Fibroblast of pulmonary artery (primary cell): ENCODE measurements at regions not wholly inside any gene's neighbourhood (a gene's known extent, or its start where the extent isn't known, plus 50 kb on each side); places are given as distances from the start of the nearest gene placed in this dataset.
A peak's percentile ranks its signal among the peaks of the same experiment; 100 is the strongest.

Experiments
- DNase-seq: peaks from one replicate; pipeline ENCODE4 v3.0.0-alpha.2; 2010; ENCODE audit warnings: low read depth
- H3K4me3 ChIP-seq: replicated peaks from 2 replicates; pipeline ENCODE4 v1.5.1; 2011; ENCODE audit warnings: low read depth, mild to moderate bottlenecking, control low read depth, low read length, moderate library complexity
- TF ChIP-seq, protein P1 (sequence below): IDR thresholded peaks from 2 replicates; pipeline ENCODE4 v1.5.1; 2011; ENCODE audit warnings: mild to moderate bottlenecking, control low read depth, low read length, inconsistent platforms; ENCODE audit errors: missing control alignments

GRCh38 chr6:53410508-53411258 is 61.9 kb upstream of the ELOVL5 start:
- TF ChIP-seq, protein P1, sequence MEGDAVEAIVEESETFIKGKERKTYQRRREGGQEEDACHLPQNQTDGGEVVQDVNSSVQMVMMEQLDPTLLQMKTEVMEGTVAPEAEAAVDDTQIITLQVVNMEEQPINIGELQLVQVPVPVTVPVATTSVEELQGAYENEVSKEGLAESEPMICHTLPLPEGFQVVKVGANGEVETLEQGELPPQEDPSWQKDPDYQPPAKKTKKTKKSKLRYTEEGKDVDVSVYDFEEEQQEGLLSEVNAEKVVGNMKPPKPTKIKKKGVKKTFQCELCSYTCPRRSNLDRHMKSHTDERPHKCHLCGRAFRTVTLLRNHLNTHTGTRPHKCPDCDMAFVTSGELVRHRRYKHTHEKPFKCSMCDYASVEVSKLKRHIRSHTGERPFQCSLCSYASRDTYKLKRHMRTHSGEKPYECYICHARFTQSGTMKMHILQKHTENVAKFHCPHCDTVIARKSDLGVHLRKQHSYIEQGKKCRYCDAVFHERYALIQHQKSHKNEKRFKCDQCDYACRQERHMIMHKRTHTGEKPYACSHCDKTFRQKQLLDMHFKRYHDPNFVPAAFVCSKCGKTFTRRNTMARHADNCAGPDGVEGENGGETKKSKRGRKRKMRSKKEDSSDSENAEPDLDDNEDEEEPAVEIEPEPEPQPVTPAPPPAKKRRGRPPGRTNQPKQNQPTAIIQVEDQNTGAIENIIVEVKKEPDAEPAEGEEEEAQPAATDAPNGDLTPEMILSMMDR = peak; percentile 61

GRCh38 chr6:53408826-53409225 is 60.1 kb upstream of the ELOVL5 start:
- no peak overlapping the region for H3K4me3 ChIP-seq
- TF ChIP-seq, protein P1 = no peak
- DNase-seq = no peak

More at GRCh38 chr6:53410508-53411258, 61.9 kb upstream of the ELOVL5 start:
- no peak overlapping the region for H3K4me3 ChIP-seq
- peak; percentile 51 for DNase-seq

DNA sequence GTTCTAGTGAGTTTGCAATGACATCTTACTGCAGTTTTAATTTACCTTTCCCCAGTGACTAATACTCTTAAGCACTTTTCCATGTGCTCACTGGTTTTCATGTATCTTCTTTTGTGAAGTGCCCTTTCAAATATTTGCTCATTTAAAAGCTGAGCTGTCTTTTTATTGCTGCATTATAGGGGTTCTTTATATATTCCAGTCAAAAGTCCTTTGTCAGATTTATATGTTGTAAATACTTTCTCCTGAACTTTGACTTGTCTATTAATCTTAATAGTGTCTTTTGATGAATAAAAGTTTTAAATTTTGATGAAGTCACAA is 50.2 kb upstream of the ELOVL5 start:
- TF ChIP-seq, protein P1 = no peak
- no peak overlapping the region for H3K4me3 ChIP-seq
- DNase-seq = no peak

DNA sequence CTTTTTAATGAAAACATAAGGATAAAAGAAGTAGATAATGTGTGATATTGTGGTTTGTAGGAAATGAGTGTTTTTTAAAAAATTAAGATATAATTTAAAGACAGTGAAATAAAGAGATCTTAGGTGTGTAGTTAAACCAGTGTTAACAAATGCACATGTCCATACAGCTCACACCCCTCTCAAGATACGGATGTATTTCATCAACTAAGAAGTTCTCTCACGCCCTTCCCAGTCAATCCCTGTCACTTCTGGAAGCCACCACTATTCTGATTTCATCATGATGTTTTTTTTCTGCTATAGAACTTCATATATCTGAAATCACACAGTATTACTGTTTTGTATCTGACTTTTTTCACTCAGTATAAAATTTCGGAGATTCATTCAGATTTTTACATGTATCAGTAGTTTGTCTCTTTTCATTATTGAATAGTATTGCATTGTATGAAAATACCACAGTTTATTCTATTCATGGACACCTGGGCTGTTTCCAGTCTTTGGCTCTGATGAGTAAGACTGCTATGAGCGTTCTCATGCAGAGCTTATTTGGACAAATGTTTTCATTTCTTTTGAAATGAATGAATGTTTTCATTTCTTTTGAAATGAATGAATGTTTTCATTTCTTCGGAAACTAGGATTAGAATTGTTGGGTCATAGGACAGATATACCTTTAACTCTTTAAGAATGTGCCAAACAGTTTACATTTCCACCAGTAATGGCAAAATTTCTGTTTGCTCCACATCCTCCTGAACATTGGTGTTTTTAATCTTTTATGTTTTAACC is 49.7 kb upstream of the ELOVL5 start:
- H3K4me3 ChIP-seq = no peak overlapping the region
- TF ChIP-seq, protein P1 = no peak
- DNase-seq = no peak
